ELR (cell line): ENCODE measurements at regions not wholly inside any gene's neighbourhood (a gene's known extent, or its start where the extent isn't known, plus 50 kb on each side); places are given as distances from the start of the nearest gene placed in this dataset.

Source experiments
- DNase-seq: peaks from one replicate; pipeline ENCODE4 v3.0.0-alpha.2; 2015; ENCODE audit warnings: low read depth

- no peak for DNase-seq
Observed at GRCh38 chr3:178260887-178261565, 275.2 kb upstream of the KCNMB2 start.

GRCh38 chr3:178263236-178263916 is 272.9 kb upstream of the KCNMB2 start:
- DNase-seq, result no peak

GRCh38 chr3:178267158-178267844 is 268.9 kb upstream of the KCNMB2 start:
- no peak for DNase-seq

GRCh38 chr3:178270838-178271237 is 265.4 kb upstream of the KCNMB2 start:
- peak; percentile 17 for DNase-seq

- DNase-seq, result no peak
Observed at GRCh38 chr3:178271740-178272387, 264.4 kb upstream of the KCNMB2 start.

- no peak for DNase-seq
Observed at GRCh38 chr3:178272841-178273240, 263.4 kb upstream of the KCNMB2 start.

- DNase-seq, result no peak
Observed at GRCh38 chr3:178274711-178275110, 261.5 kb upstream of the KCNMB2 start.

- DNase-seq, result no peak
Observed at GRCh38 chr3:178275311-178275710, 260.9 kb upstream of the KCNMB2 start.

GRCh38 chr3:178275793-178276192 is 260.4 kb upstream of the KCNMB2 start:
- DNase-seq, result no peak

- DNase-seq, result no peak
Observed at GRCh38 chr3:178277605-178278004, 258.6 kb upstream of the KCNMB2 start.

- no peak for DNase-seq
Observed at GRCh38 chr3:178283561-178283960, 252.7 kb upstream of the KCNMB2 start.

- no peak for DNase-seq
Observed at GRCh38 chr3:178284181-178284580, 252.1 kb upstream of the KCNMB2 start.

- DNase-seq, result no peak
Observed at GRCh38 chr3:178288074-178288473, 248.2 kb upstream of the KCNMB2 start.

GRCh38 chr3:178289544-178290160 is 246.6 kb upstream of the KCNMB2 start:
- no peak for DNase-seq

- DNase-seq, result no peak
Observed at GRCh38 chr3:178291574-178292370, 244.5 kb upstream of the KCNMB2 start.

- DNase-seq, result no peak
Observed at GRCh38 chr3:178295292-178295912, 240.8 kb upstream of the KCNMB2 start.

GRCh38 chr3:178297199-178297598 is 239.0 kb upstream of the KCNMB2 start:
- DNase-seq, result no peak

GRCh38 chr3:178297740-178298139 is 238.5 kb upstream of the KCNMB2 start:
- no peak for DNase-seq

- no peak for DNase-seq
Observed at GRCh38 chr3:178300441-178300959, 235.7 kb upstream of the KCNMB2 start.
